Caco-2 (cell line): ENCODE measurements at regions not wholly inside any gene's neighbourhood (a gene's known extent, or its start where the extent isn't known, plus 50 kb on each side); places are given as distances from the start of the nearest gene placed in this dataset.

Source experiments
- BruUV-seq: library from RNA; stranded (reverse); fragments of 400-500 nt; replicated peaks from 2 replicates; lab custom pipeline; 2021; lab: Mats Ljungman, UMichigan
- CTCF ChIA-PET: fragments of 300-600 bp; sonication (Branson Sonifier 250); formaldehyde crosslinking; loops from one replicate; lab custom pipeline; 2022; ENCODE audit warnings: antibody characterized with exemption; lab: Charles Lee
- POLR2A ChIA-PET: fragments of 300-600 bp; sonication (Branson Sonifier 250); formaldehyde crosslinking; loops from one replicate; lab custom pipeline; 2022; ENCODE audit warnings: antibody characterized with exemption; lab: Charles Lee
- DNase-seq, 2 experiments: peaks; one replicate each; pipeline versions ENCODE4 v3.0.0 to v3.0.0-alpha.2; 2020 to 2022
- H3K27me3 ChIP-seq: replicated peaks from 2 replicates; pipeline ENCODE4 v1.6.0; 2011; ENCODE audit warnings: low read length; ENCODE audit not compliant: control insufficient read depth, insufficient read depth
- H3K36me3 ChIP-seq: 2 replicates; pipeline ENCODE4 v1.5.1; 2011; ENCODE audit warnings: low read length; ENCODE audit not compliant: control insufficient read depth, insufficient read depth
- H3K4me1 ChIP-seq: fragments of 250-450 bp; sonication (Bioruptor Pico); 2 replicates; pipeline ENCODE4 v1.5.1; 2020; ENCODE audit warnings: mild to moderate bottlenecking
- H3K4me3 ChIP-seq: 2 replicates; pipeline ENCODE4 v1.5.1; 2011; ENCODE audit warnings: low read depth, mild to moderate bottlenecking, control low read depth, low read length
- H3K9me3 ChIP-seq: fragments of 250-450 bp; sonication (Bioruptor Pico); 2 replicates; pipeline ENCODE4 v1.5.1; 2020; ENCODE audit warnings: mild to moderate bottlenecking, moderate library complexity
- H3K27ac Mint-ChIP-seq: one replicate; pipeline ENCODE4 v1.8.0; 2022; ENCODE audit warnings: mixed read lengths; ENCODE audit not compliant: unreplicated experiment
- H3K27me3 Mint-ChIP-seq: one replicate; pipeline ENCODE4 v1.8.0; 2022; ENCODE audit warnings: mixed read lengths; ENCODE audit not compliant: insufficient read depth, unreplicated experiment
- H3K36me3 Mint-ChIP-seq: one replicate; pipeline ENCODE4 v1.8.0; 2022; ENCODE audit warnings: mild to moderate bottlenecking, mixed read lengths; ENCODE audit not compliant: insufficient read depth, unreplicated experiment
- H3K4me1 Mint-ChIP-seq: one replicate; pipeline ENCODE4 v1.8.0; 2022; ENCODE audit warnings: low read depth, mixed read lengths; ENCODE audit not compliant: unreplicated experiment
- H3K4me3 Mint-ChIP-seq: one replicate; pipeline ENCODE4 v1.8.0; 2022; ENCODE audit warnings: mild to moderate bottlenecking, moderate library complexity, mixed read lengths; ENCODE audit not compliant: unreplicated experiment
- H3K9me3 Mint-ChIP-seq: one replicate; pipeline ENCODE4 v1.8.0; 2022; ENCODE audit warnings: mixed read lengths; ENCODE audit not compliant: unreplicated experiment
- intact Hi-C: fragments of 100-400 bp; cut with micrococcal nuclease; formaldehyde crosslinking; loops from one replicate; pipeline ENCODE4 v1.10.0; 2022; ENCODE audit not compliant: unreplicated experiment
- TF ChIP-seq, protein P1 (sequence below), 2 experiments: fragments of 200-600 bp in 1 of 2; IDR thresholded peaks; 1 replicate in 1 of 2; 2 replicates in 1 of 2; pipeline versions ENCODE4 v1.5.1 to v1.8.0; 2011 to 2022; ENCODE audit warnings: antibody characterized with exemption in 1 of 2, control low read depth in 1 of 2, inconsistent platforms in 1 of 2, low read depth in 1 of 2, low read length in 1 of 2, mild to moderate bottlenecking in 1 of 2, moderate library complexity in 1 of 2; ENCODE audit not compliant: insufficient read depth in 1 of 2, severe bottlenecking in 1 of 2, unreplicated experiment in 1 of 2

DNA sequence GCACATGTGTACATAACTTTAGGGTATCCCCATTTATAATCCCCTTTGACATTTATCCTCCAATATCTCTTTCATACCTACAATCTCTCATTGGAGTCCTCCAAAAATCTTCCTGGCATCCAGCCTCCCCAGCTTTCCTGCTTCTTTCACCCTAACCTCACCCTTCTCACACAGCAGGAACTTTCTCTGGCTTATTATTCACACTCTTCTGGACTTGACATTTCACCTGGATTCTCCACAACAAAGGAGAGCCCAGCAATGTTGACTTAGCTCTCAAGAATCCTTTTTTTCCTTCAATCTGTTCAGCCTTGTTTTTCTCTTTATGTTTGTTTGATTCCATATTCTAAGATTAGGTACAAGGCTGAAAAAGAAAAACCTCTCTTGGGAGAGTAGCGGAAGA, 783.6 kb upstream of the ACVR2A start:
- Histone ChIP-seq H3K9me3 (no peaks in the 10 kb centered on the region), H3K27me3 (no peaks in the 10 kb centered on the region; the same call in 1 of the 2 replicates), H3K4me1 (no peaks in the 10 kb centered on the region), H3K4me3 (no peak overlapping the region), H3K36me3 (no peaks in the 10 kb centered on the region)
- Mint-ChIP-seq H3K4me3 (no peak overlapping the region), H3K9me3 (no peaks in the 10 kb centered on the region), H3K27ac (no peak overlapping the region), H3K36me3 (no peaks in the 10 kb centered on the region), H3K27me3 (no peaks in the 10 kb centered on the region), H3K4me1 (no peaks in the 10 kb centered on the region)
- TF ChIP-seq, protein P1, sequence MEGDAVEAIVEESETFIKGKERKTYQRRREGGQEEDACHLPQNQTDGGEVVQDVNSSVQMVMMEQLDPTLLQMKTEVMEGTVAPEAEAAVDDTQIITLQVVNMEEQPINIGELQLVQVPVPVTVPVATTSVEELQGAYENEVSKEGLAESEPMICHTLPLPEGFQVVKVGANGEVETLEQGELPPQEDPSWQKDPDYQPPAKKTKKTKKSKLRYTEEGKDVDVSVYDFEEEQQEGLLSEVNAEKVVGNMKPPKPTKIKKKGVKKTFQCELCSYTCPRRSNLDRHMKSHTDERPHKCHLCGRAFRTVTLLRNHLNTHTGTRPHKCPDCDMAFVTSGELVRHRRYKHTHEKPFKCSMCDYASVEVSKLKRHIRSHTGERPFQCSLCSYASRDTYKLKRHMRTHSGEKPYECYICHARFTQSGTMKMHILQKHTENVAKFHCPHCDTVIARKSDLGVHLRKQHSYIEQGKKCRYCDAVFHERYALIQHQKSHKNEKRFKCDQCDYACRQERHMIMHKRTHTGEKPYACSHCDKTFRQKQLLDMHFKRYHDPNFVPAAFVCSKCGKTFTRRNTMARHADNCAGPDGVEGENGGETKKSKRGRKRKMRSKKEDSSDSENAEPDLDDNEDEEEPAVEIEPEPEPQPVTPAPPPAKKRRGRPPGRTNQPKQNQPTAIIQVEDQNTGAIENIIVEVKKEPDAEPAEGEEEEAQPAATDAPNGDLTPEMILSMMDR (IDR thresholded peaks at IDR 0.05; ENCODE audit: insufficient read depth in 1 of 2, low read depth in 1 of 2, low read length in 1 of 2, severe bottlenecking in 1 of 2, unreplicated experiment in 1 of 2), result no peak
- no TSS peak for BruUV-seq
- ChIA-PET CTCF (no interaction called here), POLR2A (no interaction called here)
- intact Hi-C loops, result no loop called here
- no peak for DNase-seq

DNA sequence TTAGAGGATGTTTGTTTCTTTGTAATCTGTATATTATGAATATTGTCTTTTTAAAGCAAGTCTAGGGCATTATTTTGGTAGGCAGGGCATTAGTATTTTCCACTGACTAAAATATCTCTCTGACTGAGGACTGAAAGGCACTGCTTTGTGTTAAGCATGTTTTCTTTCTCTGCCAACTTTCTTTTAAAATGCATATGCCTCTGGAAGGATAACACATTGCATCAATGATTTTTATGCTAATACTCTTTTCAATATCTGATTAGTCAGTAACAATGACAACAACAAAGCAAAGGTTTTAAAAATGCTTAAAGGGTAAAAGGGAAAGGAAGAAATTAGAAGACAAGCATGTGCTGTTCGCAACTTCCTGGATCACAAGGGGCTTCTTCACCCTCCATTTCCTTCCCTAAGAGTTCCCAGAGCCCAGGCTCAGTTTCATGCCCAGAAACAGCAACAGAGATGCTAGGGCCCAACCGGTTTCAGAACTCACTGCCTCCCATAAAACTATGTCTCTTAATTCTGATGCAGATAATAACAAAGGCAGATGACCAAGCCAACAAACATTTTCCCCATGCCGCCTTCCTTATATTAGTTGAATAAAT, 786.8 kb upstream of the ACVR2A start:
- intact Hi-C loops, result no loop called here
- no peak overlapping the region for H3K4me3 ChIP-seq
- Mint-ChIP-seq H3K9me3 (no peaks in the 10 kb centered on the region), H3K27ac (no peak overlapping the region), H3K36me3 (no peaks in the 10 kb centered on the region), H3K4me3 (no peak overlapping the region), H3K27me3 (no peaks in the 10 kb centered on the region), H3K4me1 (no peaks in the 10 kb centered on the region)
- H3K9me3 ChIP-seq, result no peaks in the 10 kb centered on the region
- ChIA-PET CTCF (interaction anchor here (0.6 kb wide), 1 partner anchor 963 kb away, joined by 4 read pairs; the partner anchor contains the start of genes MBD5 and ORC4), POLR2A (interaction anchor here (0.7 kb wide), 1 partner anchor 1797 kb away, joined by 3 read pairs; no protein-coding TSS in a partner anchor)
- no TSS peak for BruUV-seq
- H3K27me3 ChIP-seq, result no peaks in the 10 kb centered on the region; the same call in 1 of the 2 replicates
- no peaks in the 10 kb centered on the region for H3K36me3 ChIP-seq
- TF ChIP-seq, protein P1 (IDR thresholded peaks at IDR 0.05; ENCODE audit: insufficient read depth in 1 of 2, low read depth in 1 of 2, low read length in 1 of 2, severe bottlenecking in 1 of 2, unreplicated experiment in 1 of 2), result no peak
- DNase-seq, result no peak
- 0 out of 2 replicates have a peak, but pooled peaks cover 3% of the 10 kb centered on the region for H3K4me1 ChIP-seq

DNA sequence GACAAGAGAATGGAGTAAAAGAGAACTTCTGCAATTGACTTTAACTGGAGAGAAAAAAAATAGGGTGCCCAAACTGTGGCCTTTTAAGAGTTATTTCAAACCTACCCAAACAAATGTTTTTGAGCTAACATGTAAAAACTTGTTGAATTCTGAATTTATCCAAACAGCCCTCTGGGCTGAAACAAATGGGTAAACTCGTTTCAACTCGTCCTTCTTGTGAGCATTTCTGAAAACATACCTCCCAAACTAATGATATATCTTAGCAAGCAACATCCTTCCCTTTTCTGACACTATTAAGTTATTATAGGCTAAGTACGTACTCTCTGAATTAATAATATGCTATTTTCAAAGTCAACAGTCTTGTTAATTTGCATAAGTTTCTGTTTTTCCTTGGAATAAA, 793.0 kb upstream of the ACVR2A start:
- intact Hi-C loops, result no loop called here
- H3K4me3 ChIP-seq, result no peak overlapping the region
- no peak for DNase-seq
- TF ChIP-seq, protein P1 (IDR thresholded peaks at IDR 0.05; ENCODE audit: insufficient read depth in 1 of 2, low read depth in 1 of 2, low read length in 1 of 2, severe bottlenecking in 1 of 2, unreplicated experiment in 1 of 2), result no peak
- CTCF ChIA-PET, result no interaction called here
- POLR2A ChIA-PET, result no interaction called here
- no peaks in the 10 kb centered on the region for H3K9me3 Mint-ChIP-seq
- no peak overlapping the region for H3K27ac Mint-ChIP-seq
- H3K4me1 Mint-ChIP-seq, result no peaks in the 10 kb centered on the region
- H3K4me1 ChIP-seq, result 0 out of 2 replicates have a peak, but pooled peaks cover 3% of the 10 kb centered on the region
- H3K36me3 Mint-ChIP-seq, result no peaks in the 10 kb centered on the region
- no peaks in the 10 kb centered on the region for H3K27me3 ChIP-seq
- no peaks in the 10 kb centered on the region for H3K27me3 Mint-ChIP-seq
- H3K36me3 ChIP-seq, result no peaks in the 10 kb centered on the region
- H3K4me3 Mint-ChIP-seq, result no peak overlapping the region
- H3K9me3 ChIP-seq, result no peaks in the 10 kb centered on the region
- no TSS peak for BruUV-seq
